GM19328 (cell line): ENCODE measurements at regions not wholly inside any gene's neighbourhood (a gene's known extent, or its start where the extent isn't known, plus 50 kb on each side); places are given as distances from the start of the nearest gene placed in this dataset.
"Not testable (repeated sequence)": the region's sequence is repeated elsewhere in the genome, so short reads cannot be mapped to it uniquely, and the experiment has no call there.

Source experiments
- ATAC-seq: cut with Tn5 transposase; IDR thresholded peaks from one replicate; pipeline ENCODE4 v1.9.1; 2021; ENCODE audit warnings: mild to moderate bottlenecking, moderate library complexity; ENCODE audit not compliant: unreplicated experiment

- no peak for ATAC-seq
Measured at GRCh38 chr11:87879118-87879517, 296.1 kb downstream of the RAB38 start.

DNA sequence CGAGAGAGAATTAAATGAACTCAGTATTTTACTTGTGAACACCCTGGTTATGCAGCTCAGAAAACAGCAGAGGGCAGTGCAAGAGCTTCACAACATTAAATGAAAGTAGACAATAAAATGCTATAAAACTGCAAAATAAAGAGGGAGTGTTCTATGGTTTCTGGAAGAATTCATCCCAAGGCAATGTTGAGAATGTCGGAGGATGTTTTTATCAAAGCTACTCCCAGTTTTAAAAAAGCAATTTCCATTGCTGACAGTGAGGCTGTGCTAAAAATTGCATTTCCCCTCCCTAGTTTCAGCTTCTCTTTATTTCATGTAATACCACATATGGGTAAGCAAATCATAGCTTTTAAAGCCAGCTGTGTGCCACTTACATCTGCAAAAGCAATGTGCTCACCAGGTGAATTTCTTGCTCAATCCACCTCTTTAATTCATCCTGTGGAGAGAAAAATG, 296.8 kb downstream of the RAB38 start:
- no peak for ATAC-seq

DNA sequence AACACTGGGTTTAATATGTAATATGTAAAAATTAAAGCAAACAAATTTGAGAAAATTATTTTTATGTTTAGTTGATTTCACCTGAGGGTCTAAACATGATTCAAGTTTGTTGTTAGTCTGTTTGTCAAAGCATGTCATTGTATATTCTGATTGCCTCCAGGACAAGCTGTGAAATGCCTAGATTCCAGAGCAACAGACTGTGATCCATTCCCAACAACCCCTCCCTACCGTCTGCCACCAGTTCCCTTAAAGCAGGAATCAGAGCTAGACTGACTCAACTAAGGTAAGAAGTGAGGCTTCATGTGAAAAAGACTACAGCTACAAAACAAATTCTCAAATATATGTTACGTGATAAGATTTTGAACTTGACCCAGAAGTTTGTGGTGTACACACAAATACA, 304.2 kb downstream of the RAB38 start:
- ATAC-seq: no peak

DNA sequence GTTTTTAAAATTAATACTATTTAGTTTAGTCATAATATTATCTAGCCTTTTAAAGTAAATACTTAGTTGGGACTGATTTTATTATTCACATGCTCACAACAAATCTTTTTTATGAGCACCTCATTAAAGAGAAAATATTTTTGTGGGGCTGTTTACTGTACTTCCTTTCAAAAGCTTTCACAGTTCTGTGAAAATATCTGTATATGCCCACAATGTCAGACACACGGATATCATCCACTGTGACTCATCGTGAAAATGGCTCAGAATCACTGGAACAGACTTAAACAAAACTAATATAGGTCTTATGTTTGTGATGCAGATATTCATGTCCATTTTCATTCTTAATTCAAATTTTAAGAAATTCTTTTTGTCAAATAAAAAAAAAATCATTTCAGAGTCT, 305.2 kb downstream of the RAB38 start:
- no peak for ATAC-seq

- no peak for ATAC-seq
Measured at GRCh38 chr11:87866951-87867350, 308.3 kb downstream of the RAB38 start.

DNA sequence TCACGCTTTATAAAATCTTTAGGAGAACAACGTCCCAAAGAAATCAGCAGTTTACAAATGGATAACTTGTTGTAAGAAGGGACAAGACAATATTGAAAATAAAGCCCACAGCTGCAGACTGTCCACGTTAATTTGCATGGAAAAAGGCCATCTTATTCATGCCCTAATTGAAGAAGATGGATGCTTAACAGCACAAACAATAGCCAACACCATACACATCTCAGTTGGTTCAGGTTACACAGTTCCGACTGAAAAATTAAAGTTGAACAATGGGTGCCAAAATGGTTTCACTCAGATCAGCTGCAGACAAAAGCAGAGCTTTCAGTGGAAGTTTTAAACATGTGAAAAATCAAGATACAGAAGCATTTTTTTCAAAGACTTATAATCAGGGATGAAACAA, 314.2 kb downstream of the RAB38 start:
- no peak for ATAC-seq

GRCh38 chr11:87859636-87860035, 315.6 kb downstream of the RAB38 start:
- no peak for ATAC-seq

DNA sequence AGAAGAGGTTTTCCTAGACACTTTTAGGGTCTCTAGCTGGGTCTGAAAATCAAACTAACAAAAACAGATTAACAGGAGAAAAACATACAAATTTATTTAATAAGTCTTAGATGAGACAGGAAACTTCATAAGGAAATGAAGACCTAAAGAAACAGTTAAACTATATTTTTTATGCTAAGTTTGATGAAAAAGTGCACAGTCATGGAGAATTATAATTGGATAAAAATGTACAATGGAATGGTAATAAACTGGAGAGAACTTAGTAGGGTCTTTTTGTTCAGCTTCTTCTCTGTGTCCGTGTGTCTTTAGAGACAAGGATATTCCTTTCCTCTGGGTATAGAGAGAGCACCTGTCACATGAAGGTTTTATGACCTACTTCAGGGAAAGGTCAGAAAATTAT, 323.4 kb downstream of the RAB38 start:
- no peak for ATAC-seq

DNA sequence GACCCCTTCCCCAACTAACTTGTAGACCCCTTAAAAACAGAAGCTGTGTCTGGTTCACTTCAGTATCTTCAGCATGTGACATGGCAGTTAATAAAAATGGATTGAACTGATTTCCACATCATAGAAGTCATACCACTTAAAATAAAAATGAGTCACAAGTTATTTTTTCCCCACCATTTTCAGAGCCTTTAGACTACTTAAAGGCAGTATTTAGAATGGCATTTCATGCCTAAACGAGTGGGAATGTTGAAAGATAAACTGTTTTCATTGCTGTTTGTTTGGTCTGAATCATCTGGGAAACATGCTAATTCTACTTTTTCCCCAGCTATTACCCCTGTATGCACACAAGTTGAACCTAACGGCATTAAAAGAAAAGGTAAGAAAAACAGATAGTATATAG, 324.0 kb downstream of the RAB38 start:
- ATAC-seq: no peak

- no peak for ATAC-seq
Measured at GRCh38 chr11:87849216-87849615, 326.0 kb downstream of the RAB38 start.

DNA sequence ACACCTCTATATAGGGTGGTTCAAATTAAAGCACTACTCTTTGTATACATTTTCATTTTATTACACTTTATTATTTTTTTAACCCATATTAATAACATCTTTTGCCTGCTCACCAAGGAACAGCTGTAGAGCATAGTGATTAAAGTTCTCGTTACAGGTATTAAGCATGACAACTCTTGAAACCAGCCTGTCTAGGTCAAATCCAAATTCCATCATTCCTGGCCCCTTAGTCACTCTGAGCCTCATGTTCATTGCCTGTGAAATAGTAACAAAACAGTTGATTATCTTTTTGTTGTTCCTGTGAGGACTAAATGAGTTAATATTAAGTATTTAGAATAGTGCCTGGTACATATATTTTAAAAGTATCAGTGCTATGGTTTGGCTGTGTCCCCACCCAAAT, 334.5 kb downstream of the RAB38 start:
- no peak for ATAC-seq

- no peak for ATAC-seq
Measured at GRCh38 chr11:87832211-87832610, 343.0 kb downstream of the RAB38 start.

GRCh38 chr11:87820011-87820410, 355.2 kb downstream of the RAB38 start:
- ATAC-seq: no peak

- ATAC-seq: no peak
Measured at GRCh38 chr11:87819151-87819550, 356.1 kb downstream of the RAB38 start.

DNA sequence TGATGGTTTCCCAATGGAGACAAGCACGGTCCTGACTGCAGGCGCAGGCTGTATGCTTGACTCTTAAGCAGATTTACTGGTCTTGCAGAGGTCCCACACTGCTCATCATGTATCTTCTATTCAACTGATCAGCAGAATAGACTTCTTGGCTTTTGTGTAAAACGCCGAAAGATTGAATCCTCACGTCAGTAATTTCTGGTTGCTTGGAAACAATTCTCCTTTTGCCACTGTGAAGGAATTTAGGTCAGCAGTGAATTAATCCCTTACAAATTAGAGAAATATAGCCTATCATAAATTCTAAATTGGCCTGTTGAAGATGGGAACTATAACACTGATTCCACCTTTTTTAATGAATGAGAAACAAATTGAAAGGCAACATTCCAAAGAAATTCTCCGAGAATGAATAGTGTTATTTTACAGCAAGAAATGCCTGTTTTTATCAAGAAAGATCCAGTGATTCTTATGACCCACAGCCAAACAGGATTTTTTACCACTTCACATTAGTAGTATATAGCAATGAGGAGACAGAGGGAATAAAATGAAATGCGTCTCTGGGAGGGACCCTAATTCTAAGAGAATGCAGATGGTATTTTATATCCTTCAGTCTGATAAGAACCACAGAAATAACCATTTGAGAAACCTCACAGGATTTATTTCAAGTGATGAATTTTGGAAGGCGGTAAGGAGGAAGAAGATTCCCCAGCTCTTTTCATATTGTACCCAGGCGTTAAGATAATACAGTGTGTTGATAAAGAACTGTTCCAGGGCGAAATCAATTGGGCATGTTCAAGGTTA, 362.5 kb downstream of the RAB38 start:
- no peak for ATAC-seq

- no peak for ATAC-seq
Measured at GRCh38 chr11:87810486-87810885, 364.8 kb downstream of the RAB38 start.

- no peak for ATAC-seq
Measured at GRCh38 chr11:87809256-87809655, 366.0 kb downstream of the RAB38 start.

DNA sequence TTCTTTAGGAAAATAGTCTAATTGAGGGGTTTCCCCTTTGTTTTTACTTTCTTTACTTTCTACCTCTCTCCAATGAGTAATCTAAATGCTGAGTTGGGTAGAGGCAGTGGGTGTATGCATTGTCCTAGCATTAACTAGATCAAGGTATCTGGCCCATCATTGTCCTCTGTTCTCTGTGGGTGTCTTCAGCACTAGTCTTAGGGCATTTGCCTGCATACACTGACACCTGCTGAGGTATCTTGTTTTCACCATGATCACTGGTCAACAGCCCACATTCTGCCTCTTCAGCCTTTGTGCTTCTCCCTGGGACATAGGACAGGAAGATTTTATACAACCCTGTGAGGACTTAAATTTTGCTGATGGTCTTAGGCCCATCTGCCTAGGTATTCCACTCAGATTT, 371.1 kb downstream of the RAB38 start:
- ATAC-seq: no peak

- no peak for ATAC-seq
Measured at GRCh38 chr11:87803748-87804147, 371.5 kb downstream of the RAB38 start.

- ATAC-seq: not testable (repeated sequence)
Measured at GRCh38 chr11:87784862-87785261, 390.4 kb downstream of the RAB38 start.

GRCh38 chr11:87780068-87780413, 395.2 kb downstream of the RAB38 start:
- no peak for ATAC-seq

GRCh38 chr11:87779276-87780067, 395.8 kb downstream of the RAB38 start:
- ATAC-seq: no peak
